HepG2 (cell line): ENCODE measurements at regions not wholly inside any gene's neighbourhood (a gene's known extent, or its start where the extent isn't known, plus 50 kb on each side); places are given as distances from the start of the nearest gene placed in this dataset.

Experiments used
- KLF11 ChIP-seq: IDR thresholded peaks from 2 replicates; pipeline ENCODE4 v1.6.1; 2016; ENCODE audit warnings: missing compliant biosample characterization
- RCOR2 ChIP-seq: IDR thresholded peaks from 2 replicates; pipeline ENCODE4 v1.6.1; 2016; ENCODE audit warnings: missing biosample characterization, missing genetic modification reagents
- RFX3 ChIP-seq: IDR thresholded peaks from 2 replicates; pipeline ENCODE4 v1.6.1; 2016; ENCODE audit warnings: missing biosample characterization, missing genetic modification reagents
- ZNF543 ChIP-seq: sonication (generic); formaldehyde crosslinking; IDR thresholded peaks from 2 replicates; pipeline ENCODE4 v1.4.0; 2020; ENCODE audit warnings: mild to moderate bottlenecking, missing genetic modification reagents
- ZNF850 ChIP-seq: sonication (generic); formaldehyde crosslinking; conservative IDR thresholded peaks from 2 replicates; pipeline ENCODE4 v1.9.0; 2021; ENCODE audit warnings: mild to moderate bottlenecking, missing genetic modification reagents
- TF ChIP-seq, protein P1 (sequence below): sonication (generic); formaldehyde crosslinking; conservative IDR thresholded peaks from 2 replicates; pipeline ENCODE4 v1.4.0; 2020; ENCODE audit warnings: missing genetic modification reagents
- TF ChIP-seq, protein P2 (sequence below): sonication (generic); formaldehyde crosslinking; IDR thresholded peaks from 2 replicates; pipeline ENCODE4 v1.8.1; 2023; ENCODE audit warnings: mild to moderate bottlenecking, missing genetic modification reagents
- TF ChIP-seq, protein P3 (sequence below): sonication (generic); formaldehyde crosslinking; IDR thresholded peaks from 2 replicates; pipeline ENCODE4 v1.5.0; 2020; ENCODE audit warnings: missing genetic modification reagents, mild to moderate bottlenecking, borderline replicate concordance
- TF ChIP-seq, protein P4 (sequence below): sonication (generic); formaldehyde crosslinking; IDR thresholded peaks from 2 replicates; pipeline ENCODE4 v1.5.1; 2020; ENCODE audit warnings: mild to moderate bottlenecking, moderate library complexity, missing genetic modification reagents
- TF ChIP-seq, protein P5 (sequence below), 2 experiments: fragments of 450-650 bp in 1 of 2; sonication (generic) in 1 of 2; formaldehyde crosslinking in 1 of 2; IDR thresholded peaks; 2 replicates each; pipeline versions ENCODE4 v1.6.1 to v1.8.0; 2016 to 2022; ENCODE audit warnings: antibody characterized with exemption in 1 of 2, mild to moderate bottlenecking in 1 of 2, missing genetic modification reagents in 1 of 2

DNA sequence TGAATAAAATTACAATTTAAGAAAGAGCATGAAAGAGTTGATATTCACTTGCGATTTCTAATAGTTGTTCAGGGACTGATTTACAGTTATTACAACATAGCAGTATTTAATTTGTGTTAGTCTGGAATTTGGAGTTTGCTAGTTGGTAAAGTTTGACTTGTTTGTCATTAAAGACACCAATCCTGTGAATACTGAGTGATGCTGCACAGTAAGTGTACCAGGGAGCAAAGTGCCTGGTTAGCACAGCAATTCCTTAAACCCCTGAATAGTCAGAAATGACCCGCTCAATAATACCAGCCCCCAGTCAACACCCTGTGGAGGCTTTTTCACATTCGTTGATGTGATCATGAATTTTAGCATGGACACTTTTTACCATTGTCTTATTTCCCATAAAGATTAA lies 122.2 kb upstream of the GC start (continued):
- TF ChIP-seq, protein P1, sequence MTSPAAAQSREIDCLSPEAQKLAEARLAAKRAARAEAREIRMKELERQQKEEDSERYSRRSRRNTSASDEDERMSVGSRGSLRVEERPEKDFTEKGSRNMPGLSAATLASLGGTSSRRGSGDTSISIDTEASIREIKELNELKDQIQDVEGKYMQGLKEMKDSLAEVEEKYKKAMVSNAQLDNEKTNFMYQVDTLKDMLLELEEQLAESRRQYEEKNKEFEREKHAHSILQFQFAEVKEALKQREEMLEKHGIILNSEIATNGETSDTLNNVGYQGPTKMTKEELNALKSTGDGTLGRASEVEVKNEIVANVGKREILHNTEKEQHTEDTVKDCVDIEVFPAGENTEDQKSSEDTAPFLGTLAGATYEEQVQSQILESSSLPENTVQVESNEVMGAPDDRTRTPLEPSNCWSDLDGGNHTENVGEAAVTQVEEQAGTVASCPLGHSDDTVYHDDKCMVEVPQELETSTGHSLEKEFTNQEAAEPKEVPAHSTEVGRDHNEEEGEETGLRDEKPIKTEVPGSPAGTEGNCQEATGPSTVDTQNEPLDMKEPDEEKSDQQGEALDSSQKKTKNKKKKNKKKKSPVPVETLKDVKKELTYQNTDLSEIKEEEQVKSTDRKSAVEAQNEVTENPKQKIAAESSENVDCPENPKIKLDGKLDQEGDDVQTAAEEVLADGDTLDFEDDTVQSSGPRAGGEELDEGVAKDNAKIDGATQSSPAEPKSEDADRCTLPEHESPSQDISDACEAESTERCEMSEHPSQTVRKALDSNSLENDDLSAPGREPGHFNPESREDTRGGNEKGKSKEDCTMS (CRISPR knock-in tag): no peak
- TF ChIP-seq, protein P2, sequence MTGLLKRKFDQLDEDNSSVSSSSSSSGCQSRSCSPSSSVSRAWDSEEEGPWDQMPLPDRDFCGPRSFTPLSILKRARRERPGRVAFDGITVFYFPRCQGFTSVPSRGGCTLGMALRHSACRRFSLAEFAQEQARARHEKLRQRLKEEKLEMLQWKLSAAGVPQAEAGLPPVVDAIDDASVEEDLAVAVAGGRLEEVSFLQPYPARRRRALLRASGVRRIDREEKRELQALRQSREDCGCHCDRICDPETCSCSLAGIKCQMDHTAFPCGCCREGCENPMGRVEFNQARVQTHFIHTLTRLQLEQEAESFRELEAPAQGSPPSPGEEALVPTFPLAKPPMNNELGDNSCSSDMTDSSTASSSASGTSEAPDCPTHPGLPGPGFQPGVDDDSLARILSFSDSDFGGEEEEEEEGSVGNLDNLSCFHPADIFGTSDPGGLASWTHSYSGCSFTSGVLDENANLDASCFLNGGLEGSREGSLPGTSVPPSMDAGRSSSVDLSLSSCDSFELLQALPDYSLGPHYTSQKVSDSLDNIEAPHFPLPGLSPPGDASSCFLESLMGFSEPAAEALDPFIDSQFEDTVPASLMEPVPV (CRISPR knock-in tag): no peak
- TF ChIP-seq, protein P3, sequence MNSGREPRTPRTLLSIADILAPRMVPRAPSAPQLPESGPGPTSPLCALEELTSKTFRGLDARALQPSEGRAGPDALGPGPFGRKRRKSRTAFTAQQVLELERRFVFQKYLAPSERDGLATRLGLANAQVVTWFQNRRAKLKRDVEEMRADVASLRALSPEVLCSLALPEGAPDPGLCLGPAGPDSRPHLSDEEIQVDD (CRISPR knock-in tag): no peak
- TF ChIP-seq RCOR2 (CRISPR knock-in tag) (no peak), RFX3 (CRISPR knock-in tag) (no peak), ZNF543 (CRISPR knock-in tag) (no peak), ZNF850 (no peak), KLF11 (no peak)
- TF ChIP-seq, protein P4, sequence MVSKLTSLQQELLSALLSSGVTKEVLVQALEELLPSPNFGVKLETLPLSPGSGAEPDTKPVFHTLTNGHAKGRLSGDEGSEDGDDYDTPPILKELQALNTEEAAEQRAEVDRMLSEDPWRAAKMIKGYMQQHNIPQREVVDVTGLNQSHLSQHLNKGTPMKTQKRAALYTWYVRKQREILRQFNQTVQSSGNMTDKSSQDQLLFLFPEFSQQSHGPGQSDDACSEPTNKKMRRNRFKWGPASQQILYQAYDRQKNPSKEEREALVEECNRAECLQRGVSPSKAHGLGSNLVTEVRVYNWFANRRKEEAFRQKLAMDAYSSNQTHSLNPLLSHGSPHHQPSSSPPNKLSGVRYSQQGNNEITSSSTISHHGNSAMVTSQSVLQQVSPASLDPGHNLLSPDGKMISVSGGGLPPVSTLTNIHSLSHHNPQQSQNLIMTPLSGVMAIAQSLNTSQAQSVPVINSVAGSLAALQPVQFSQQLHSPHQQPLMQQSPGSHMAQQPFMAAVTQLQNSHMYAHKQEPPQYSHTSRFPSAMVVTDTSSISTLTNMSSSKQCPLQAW (CRISPR knock-in tag): no peak
- TF ChIP-seq, protein P5, sequence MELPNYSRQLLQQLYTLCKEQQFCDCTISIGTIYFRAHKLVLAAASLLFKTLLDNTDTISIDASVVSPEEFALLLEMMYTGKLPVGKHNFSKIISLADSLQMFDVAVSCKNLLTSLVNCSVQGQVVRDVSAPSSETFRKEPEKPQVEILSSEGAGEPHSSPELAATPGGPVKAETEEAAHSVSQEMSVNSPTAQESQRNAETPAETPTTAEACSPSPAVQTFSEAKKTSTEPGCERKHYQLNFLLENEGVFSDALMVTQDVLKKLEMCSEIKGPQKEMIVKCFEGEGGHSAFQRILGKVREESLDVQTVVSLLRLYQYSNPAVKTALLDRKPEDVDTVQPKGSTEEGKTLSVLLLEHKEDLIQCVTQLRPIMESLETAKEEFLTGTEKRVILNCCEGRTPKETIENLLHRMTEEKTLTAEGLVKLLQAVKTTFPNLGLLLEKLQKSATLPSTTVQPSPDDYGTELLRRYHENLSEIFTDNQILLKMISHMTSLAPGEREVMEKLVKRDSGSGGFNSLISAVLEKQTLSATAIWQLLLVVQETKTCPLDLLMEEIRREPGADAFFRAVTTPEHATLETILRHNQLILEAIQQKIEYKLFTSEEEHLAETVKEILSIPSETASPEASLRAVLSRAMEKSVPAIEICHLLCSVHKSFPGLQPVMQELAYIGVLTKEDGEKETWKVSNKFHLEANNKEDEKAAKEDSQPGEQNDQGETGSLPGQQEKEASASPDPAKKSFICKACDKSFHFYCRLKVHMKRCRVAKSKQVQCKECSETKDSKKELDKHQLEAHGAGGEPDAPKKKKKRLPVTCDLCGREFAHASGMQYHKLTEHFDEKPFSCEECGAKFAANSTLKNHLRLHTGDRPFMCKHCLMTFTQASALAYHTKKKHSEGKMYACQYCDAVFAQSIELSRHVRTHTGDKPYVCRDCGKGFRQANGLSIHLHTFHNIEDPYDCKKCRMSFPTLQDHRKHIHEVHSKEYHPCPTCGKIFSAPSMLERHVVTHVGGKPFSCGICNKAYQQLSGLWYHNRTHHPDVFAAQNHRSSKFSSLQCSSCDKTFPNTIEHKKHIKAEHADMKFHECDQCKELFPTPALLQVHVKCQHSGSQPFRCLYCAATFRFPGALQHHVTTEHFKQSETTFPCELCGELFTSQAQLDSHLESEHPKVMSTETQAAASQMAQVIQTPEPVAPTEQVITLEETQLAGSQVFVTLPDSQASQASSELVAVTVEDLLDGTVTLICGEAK (IDR thresholded peaks at IDR 0.05): no peak
- TF ChIP-seq, protein P5 (CRISPR knock-in tag; IDR thresholded peaks at IDR 0.05): no peak
